ENCODE measurements at regions not wholly inside any gene's neighbourhood (a gene's known extent, or its start where the extent isn't known, plus 50 kb on each side); places are given as distances from the start of the nearest gene placed in this dataset.

GRCh38 chr20:22217712-22218352 lies 366.5 kb downstream of the FOXA2 start (continued):
- no peak for TF ChIP-seq HNF4G (IDR thresholded peaks at IDR 0.05; ENCODE audit: borderline replicate concordance, low read depth, low read length)
- no peak for TF ChIP-seq HNF4G (CRISPR knock-in tag; IDR thresholded peaks at IDR 0.05; ENCODE audit: borderline replicate concordance, low read depth)
- TF ChIP-seq SETDB1 (CRISPR knock-in tag; IDR thresholded peaks at IDR 0.05; ENCODE audit: borderline replicate concordance): no peak
- no peak for TF ChIP-seq MYC (CRISPR knock-in tag; IDR thresholded peaks at IDR 0.05; ENCODE audit: borderline replicate concordance)
- no peak for TF ChIP-seq ZNF570 (CRISPR knock-in tag; IDR thresholded peaks at IDR 0.05; ENCODE audit: borderline replicate concordance)
- TF ChIP-seq MEF2D (CRISPR knock-in tag; IDR thresholded peaks at IDR 0.05): no peak
- TF ChIP-seq ZNF34 (CRISPR knock-in tag; IDR thresholded peaks at IDR 0.05; ENCODE audit: borderline replicate concordance): no peak

DNA sequence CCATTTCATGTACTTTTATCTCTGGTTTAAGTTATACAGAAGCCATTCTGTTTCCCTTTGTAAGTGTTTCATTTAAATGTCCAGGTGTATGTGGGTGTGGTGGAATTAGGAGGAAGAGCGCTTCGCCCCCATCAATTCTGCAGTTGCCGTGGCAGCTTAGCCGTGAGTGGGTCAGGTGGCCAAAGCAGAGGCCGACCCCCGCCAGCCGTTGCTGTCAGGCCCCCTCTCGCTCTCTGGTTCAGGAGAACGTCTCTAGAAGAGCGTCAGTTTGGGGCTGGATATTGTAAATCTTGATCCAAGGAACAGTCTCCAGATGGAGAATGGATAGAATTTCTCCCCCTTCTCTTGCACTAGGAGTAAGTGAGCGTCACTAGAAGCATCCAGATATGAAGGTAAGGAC lies 367.4 kb downstream of the FOXA2 start:
- Histone ChIP-seq H3K27ac (ENCODE audit: extremely low read length, insufficient read depth, low read length) (no peak overlapping the region), H3K36me3 (replicated peaks in 1 of 2; ENCODE audit: control insufficient read depth in 1 of 2, insufficient read depth in 2 of 2, low read length in 2 of 2) (no peaks in the 10 kb centered on the region), H3K9ac (ENCODE audit: insufficient read depth, low read depth, low read length) (no peak overlapping the region), H3K4me2 (ENCODE audit: low read depth, low read length) (no peak overlapping the region), H3K4me1 (ENCODE audit: insufficient read depth, low read length) (no peaks in the 10 kb centered on the region), H4K20me1 (ENCODE audit: insufficient read depth, low read length) (no peaks in the 10 kb centered on the region), H3K79me2 (ENCODE audit: insufficient read depth, low read length) (no peaks in the 10 kb centered on the region), H3K9me3 (ENCODE audit: low read length) (no peaks in the 10 kb centered on the region), H3K27me3 (ENCODE audit: control insufficient read depth in 1 of 2, insufficient read depth in 2 of 2, low read length in 2 of 2) (peaks cover 2 to 33% of the 10 kb centered on the region in 2 experiments; a peak in 3 of 5 replicates), H3K4me3 (replicated peaks in 1 of 3; ENCODE audit: insufficient read depth in 1 of 3, low read depth in 2 of 3, low read length in 3 of 3) (no peak overlapping the region), H2AFZ (ENCODE audit: low read length) (no peak overlapping the region)
- 11% methylated on average over 11 of the region's 11 CpGs for WGBS (ENCODE audit: low lambda C conversion rate)
- no peak for TF ChIP-seq SIX1 (CRISPR knock-in tag; IDR thresholded peaks at IDR 0.05; ENCODE audit: borderline replicate concordance)
- no peak for TF ChIP-seq MYC (CRISPR knock-in tag; IDR thresholded peaks at IDR 0.05; ENCODE audit: borderline replicate concordance)
- TF ChIP-seq HNRNPUL1 (IDR thresholded peaks at IDR 0.05; ENCODE audit: low read depth, low read length): no peak
- no peak for TF ChIP-seq ZNF644 (CRISPR knock-in tag; IDR thresholded peaks at IDR 0.05; ENCODE audit: low read depth)
- TF ChIP-seq GTF3A (CRISPR knock-in tag; conservative IDR thresholded peaks at IDR 0.05): no peak
- no peak for TF ChIP-seq ZNF329 (CRISPR knock-in tag; IDR thresholded peaks at IDR 0.05; ENCODE audit: low read depth)
- no peak for TF ChIP-seq MXD4 (CRISPR knock-in tag; IDR thresholded peaks at IDR 0.05)
- no peak for TF ChIP-seq ZNF672 (CRISPR knock-in tag; IDR thresholded peaks at IDR 0.05)
- TF ChIP-seq, protein P1, sequence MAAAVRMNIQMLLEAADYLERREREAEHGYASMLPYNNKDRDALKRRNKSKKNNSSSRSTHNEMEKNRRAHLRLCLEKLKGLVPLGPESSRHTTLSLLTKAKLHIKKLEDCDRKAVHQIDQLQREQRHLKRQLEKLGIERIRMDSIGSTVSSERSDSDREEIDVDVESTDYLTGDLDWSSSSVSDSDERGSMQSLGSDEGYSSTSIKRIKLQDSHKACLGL (CRISPR knock-in tag; IDR thresholded peaks at IDR 0.05): no peak
- TF ChIP-seq ZNF207 (IDR thresholded peaks at IDR 0.05; ENCODE audit: borderline replicate concordance): no peak
- TF ChIP-seq ZNF354B (CRISPR knock-in tag; IDR thresholded peaks at IDR 0.05): no peak
- TF ChIP-seq TBP (CRISPR knock-in tag; IDR thresholded peaks at IDR 0.05): no peak
- TF ChIP-seq ZNF761 (CRISPR knock-in tag; conservative IDR thresholded peaks at IDR 0.05): no peak
- no peak for TF ChIP-seq NFIC (IDR thresholded peaks at IDR 0.05; ENCODE audit: low read length)
- no peak for TF ChIP-seq ZNF678 (CRISPR knock-in tag; IDR thresholded peaks at IDR 0.05)
- TF ChIP-seq E2F2 (CRISPR knock-in tag; IDR thresholded peaks at IDR 0.05; ENCODE audit: borderline replicate concordance): no peak
- no peak for TF ChIP-seq MBD4 (IDR thresholded peaks at IDR 0.05; ENCODE audit: borderline replicate concordance, low read length)
- no TSS peak for BruUV-seq (replicated peaks)
- ChIA-PET POLR2A (no interaction called here), CTCF (ENCODE audit: low intra/inter-chr PET ratio, low total read pairs) (no interaction called here)
- in situ Hi-C loops (cut with HindIII; ENCODE audit: extremely low pct_ligation_motif_present, low pct_unique_long_range_greater_than_20kb): no loop called here
- no peak for ATAC-seq
- no peak for DNase-seq (ENCODE audit: low spot score)
- no peak for FAIRE-seq
- intact Hi-C loops (cut with micrococcal nuclease; ENCODE audit: unreplicated experiment): no loop called here

Measured in HepG2 (cell line).